Suprapubic skin (tissue), 4 donors: ENCODE measurements at regions not wholly inside any gene's neighbourhood (a gene's known extent, or its start where the extent isn't known, plus 50 kb on each side); places are given as distances from the start of the nearest gene placed in this dataset.

Source experiments
- DNase-seq, 2 donors: peaks; one replicate each; pipeline ENCODE4 v3.0.0-alpha.2; 2019; ENCODE audit warnings: low spot score in 2 of 2
- H3K27ac ChIP-seq: fragments of 200-600 bp; sonication (generic); one replicate; pipeline ENCODE4 v1.5.1; 2019
- H3K27me3 ChIP-seq: fragments of 200-600 bp; sonication (generic); one replicate; pipeline ENCODE4 v1.5.1; 2019
- H3K36me3 ChIP-seq: fragments of 200-600 bp; sonication (generic); one replicate; pipeline ENCODE4 v1.5.1; 2019
- H3K4me1 ChIP-seq: fragments of 200-600 bp; sonication (generic); one replicate; pipeline ENCODE4 v1.5.1; 2019
- H3K4me3 ChIP-seq: fragments of 200-600 bp; sonication (generic); one replicate; pipeline ENCODE4 v1.5.1; 2019; ENCODE audit warnings: mild to moderate bottlenecking
- H3K9me3 ChIP-seq: fragments of 200-600 bp; sonication (generic); one replicate; pipeline ENCODE4 v1.5.1; 2019
- EP300 ChIP-seq: sonication (generic); formaldehyde crosslinking; IDR thresholded peaks from one replicate; pipeline ENCODE4 v1.6.1; 2017; ENCODE audit warnings: antibody characterized with exemption
- POLR2A ChIP-seq, 2 donors: fragments of 450-650 bp; IDR thresholded peaks; one replicate each; pipeline ENCODE4 v1.6.1; 2017; ENCODE audit warnings: antibody characterized with exemption in 2 of 2, mild to moderate bottlenecking in 2 of 2, moderate library complexity in 2 of 2
- POLR2AphosphoS5 ChIP-seq, 3 donors: sonication (generic); formaldehyde crosslinking; IDR thresholded peaks; one replicate each; pipeline ENCODE4 v1.6.1; 2017; ENCODE audit warnings: antibody characterized with exemption in 3 of 3
- WGBS: methylation state at CpG from one replicate; pipeline ENCODE4 v1.1.5; 2018; 5-methylcytosine and 5-hydroxymethylcytosine counted together
- TF ChIP-seq, protein P1 (sequence below), 2 donors: fragments of 200-600 bp in 1 of 2; fragments of 450-650 bp in 1 of 2; sonication (generic) in 1 of 2; IDR thresholded peaks; one replicate each; pipeline ENCODE4 v1.5.1; 2016 to 2019; ENCODE audit warnings: antibody characterized with exemption in 2 of 2, mild to moderate bottlenecking in 1 of 2, moderate library complexity in 1 of 2

DNA sequence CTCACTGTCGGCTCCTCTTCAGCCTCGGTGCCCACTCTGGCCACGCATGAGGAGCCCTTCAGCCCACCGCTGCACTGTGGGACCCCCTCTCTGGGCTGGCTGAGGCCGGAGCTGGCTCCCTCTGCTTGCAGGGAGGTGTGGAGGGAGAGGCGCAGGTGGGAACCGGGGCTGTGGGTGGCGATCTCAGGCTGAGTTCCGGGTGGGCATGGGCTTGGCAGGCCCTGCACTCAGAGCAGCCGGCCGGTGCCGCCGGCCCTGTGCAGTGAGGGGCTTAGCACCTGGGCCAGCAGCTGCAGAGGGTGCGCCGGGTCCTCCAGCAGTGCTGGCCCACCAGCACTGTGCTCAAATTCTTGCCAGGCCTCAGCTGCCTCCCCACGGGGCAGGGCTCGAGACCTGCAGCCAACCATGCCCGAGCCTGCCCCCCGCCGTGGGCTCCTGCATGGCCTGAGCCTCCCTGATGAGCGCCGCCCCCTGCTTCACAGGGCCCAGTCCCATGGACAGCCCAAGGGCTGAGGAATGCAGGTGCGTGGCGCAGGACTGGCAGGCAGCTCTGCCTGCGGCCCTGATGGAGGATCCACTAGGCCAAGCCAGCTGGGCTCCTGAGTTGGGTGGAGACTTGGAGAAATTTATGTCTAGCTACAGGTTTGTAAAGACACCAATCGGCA, 899.1 kb downstream of the SI start:
- WGBS, result 89% methylated on average over 3 of the region's 26 CpGs
- no peaks in the 10 kb centered on the region for H3K27me3 ChIP-seq
- no peaks in the 10 kb centered on the region for H3K36me3 ChIP-seq
- H3K4me1 ChIP-seq, result no peaks in the 10 kb centered on the region
- H3K27ac ChIP-seq, result no peak overlapping the region
- peaks cover 3% of the 10 kb centered on the region for H3K9me3 ChIP-seq
- H3K4me3 ChIP-seq, result no peak overlapping the region
- no peak for TF ChIP-seq POLR2AphosphoS5 (IDR thresholded peaks at IDR 0.05)
- no peak for TF ChIP-seq POLR2A (IDR thresholded peaks at IDR 0.05)
- no peak for TF ChIP-seq EP300
- no peak for DNase-seq

- Histone ChIP-seq H3K36me3 (no peaks in the 10 kb centered on the region), H3K27me3 (no peaks in the 10 kb centered on the region), H3K27ac (no peak overlapping the region), H3K4me3 (no peak overlapping the region), H3K9me3 (no peaks in the 10 kb centered on the region), H3K4me1 (no peaks in the 10 kb centered on the region)
- TF ChIP-seq POLR2AphosphoS5 (IDR thresholded peaks at IDR 0.05) (no peak), EP300 (no peak), POLR2A (IDR thresholded peaks at IDR 0.05) (no peak)
- WGBS, result 66% methylated on average over 1 of the region's 1 CpG
- DNase-seq, result no peak
These were observed 904.2 kb downstream of the SI start for GRCh38 chr3:164174059-164174458.

GRCh38 chr3:164155400-164155799, 922.9 kb downstream of the SI start:
- H3K36me3 ChIP-seq, result no peaks in the 10 kb centered on the region
- no peaks in the 10 kb centered on the region for H3K9me3 ChIP-seq
- no peaks in the 10 kb centered on the region for H3K27me3 ChIP-seq
- H3K4me3 ChIP-seq, result no peak overlapping the region
- TF ChIP-seq, protein P1, sequence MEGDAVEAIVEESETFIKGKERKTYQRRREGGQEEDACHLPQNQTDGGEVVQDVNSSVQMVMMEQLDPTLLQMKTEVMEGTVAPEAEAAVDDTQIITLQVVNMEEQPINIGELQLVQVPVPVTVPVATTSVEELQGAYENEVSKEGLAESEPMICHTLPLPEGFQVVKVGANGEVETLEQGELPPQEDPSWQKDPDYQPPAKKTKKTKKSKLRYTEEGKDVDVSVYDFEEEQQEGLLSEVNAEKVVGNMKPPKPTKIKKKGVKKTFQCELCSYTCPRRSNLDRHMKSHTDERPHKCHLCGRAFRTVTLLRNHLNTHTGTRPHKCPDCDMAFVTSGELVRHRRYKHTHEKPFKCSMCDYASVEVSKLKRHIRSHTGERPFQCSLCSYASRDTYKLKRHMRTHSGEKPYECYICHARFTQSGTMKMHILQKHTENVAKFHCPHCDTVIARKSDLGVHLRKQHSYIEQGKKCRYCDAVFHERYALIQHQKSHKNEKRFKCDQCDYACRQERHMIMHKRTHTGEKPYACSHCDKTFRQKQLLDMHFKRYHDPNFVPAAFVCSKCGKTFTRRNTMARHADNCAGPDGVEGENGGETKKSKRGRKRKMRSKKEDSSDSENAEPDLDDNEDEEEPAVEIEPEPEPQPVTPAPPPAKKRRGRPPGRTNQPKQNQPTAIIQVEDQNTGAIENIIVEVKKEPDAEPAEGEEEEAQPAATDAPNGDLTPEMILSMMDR (IDR thresholded peaks at IDR 0.05), result no peak
- no peak for TF ChIP-seq POLR2AphosphoS5 (IDR thresholded peaks at IDR 0.05)
- WGBS, result 100% methylated on average over 1 of the region's 1 CpG
- no peaks in the 10 kb centered on the region for H3K4me1 ChIP-seq
- H3K27ac ChIP-seq, result no peak overlapping the region
- DNase-seq, result no peak

DNA sequence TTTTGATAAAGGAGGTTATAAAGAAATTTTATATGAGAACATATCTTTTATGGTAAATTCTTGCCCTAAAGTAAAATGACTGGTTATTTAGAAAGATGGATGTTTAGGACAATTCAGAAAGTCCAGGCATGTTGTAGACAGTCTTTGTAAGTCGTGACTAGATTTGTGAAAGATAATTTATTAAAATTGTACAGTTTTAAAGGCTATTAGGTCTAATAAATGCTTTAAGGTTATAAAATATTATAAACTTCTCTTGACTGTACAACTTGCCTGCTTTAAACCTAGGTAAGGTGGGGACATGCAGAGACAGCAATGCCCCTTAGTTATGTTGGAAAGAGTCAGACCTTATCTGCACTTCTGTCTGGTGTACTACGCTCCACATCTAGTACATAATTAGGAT, 933.5 kb downstream of the SI start:
- Histone ChIP-seq H3K27ac (no peak overlapping the region), H3K36me3 (no peaks in the 10 kb centered on the region), H3K27me3 (no peaks in the 10 kb centered on the region), H3K4me3 (no peak overlapping the region), H3K4me1 (no peaks in the 10 kb centered on the region), H3K9me3 (no peaks in the 10 kb centered on the region)
- WGBS, result 70% methylated on average over 2 of the region's 2 CpGs
- no peak for TF ChIP-seq EP300
- no peak for TF ChIP-seq POLR2A (IDR thresholded peaks at IDR 0.05)
- TF ChIP-seq, protein P1 (IDR thresholded peaks at IDR 0.05), result no peak
- no peak for TF ChIP-seq POLR2AphosphoS5 (IDR thresholded peaks at IDR 0.05)
- DNase-seq, result no peak

- no peaks in the 10 kb centered on the region for H3K9me3 ChIP-seq
- no peaks in the 10 kb centered on the region for H3K36me3 ChIP-seq
- no peaks in the 10 kb centered on the region for H3K4me1 ChIP-seq
- TF ChIP-seq EP300 (no peak), POLR2A (IDR thresholded peaks at IDR 0.05) (no peak), POLR2AphosphoS5 (IDR thresholded peaks at IDR 0.05) (no peak)
- TF ChIP-seq, protein P1 (IDR thresholded peaks at IDR 0.05), result no peak
- WGBS, result 86% methylated on average over 1 of the region's 1 CpG
- no peak for DNase-seq
- H3K27ac ChIP-seq, result no peak overlapping the region
- no peaks in the 10 kb centered on the region for H3K27me3 ChIP-seq
- H3K4me3 ChIP-seq, result no peak overlapping the region
These were observed 945.4 kb downstream of the SI start for GRCh38 chr3:164132878-164133277.

DNA sequence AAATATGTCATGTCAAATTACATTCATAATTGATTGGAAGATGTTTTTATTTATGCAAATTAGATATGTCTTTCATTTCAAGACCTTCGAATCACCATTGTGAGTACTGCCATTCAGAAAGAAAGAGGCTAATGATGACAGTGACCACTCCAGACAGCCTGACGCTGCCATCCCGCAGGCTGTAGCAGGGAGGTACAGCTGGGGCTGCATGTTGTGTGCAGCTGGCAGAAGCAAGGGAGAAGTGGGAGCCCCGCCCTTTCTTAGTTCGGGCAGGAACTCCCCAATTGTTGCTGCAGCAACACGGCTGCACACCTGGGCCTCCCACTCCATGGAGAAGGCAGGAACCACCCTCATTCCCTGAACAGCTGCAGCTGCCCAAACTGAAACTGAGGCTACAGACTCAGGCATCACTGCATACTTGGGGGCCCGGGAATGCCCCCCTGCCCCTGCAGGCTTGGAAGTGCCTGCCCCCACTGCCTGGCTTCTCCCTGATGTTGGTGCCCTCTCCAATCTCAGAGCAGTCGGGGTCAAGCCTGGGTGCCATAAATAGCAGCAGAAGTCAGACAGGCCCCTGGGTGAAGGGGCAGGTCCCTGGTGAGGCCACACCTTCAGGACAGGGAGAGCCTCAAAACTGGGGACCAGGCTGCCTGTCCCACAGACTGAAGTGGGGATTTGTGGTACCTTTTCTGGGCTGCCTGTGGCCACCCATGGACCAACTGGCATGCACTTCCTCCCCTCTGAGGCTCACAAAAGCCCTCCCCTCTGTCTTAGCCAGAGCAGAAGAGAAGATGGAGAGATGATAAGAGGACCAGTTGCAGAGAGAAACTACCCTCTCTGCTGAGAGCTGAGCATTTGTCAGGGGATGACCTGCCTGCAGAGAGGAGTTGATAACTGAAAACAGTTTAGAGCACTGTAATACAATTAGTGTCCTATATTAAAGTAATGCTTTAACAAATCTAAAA, 964.6 kb downstream of the SI start:
- Histone ChIP-seq H3K36me3 (no peaks in the 10 kb centered on the region), H3K4me1 (no peaks in the 10 kb centered on the region), H3K27me3 (no peaks in the 10 kb centered on the region), H3K27ac (no peak overlapping the region), H3K9me3 (no peaks in the 10 kb centered on the region), H3K4me3 (no peak overlapping the region)
- no peak for DNase-seq
- TF ChIP-seq, protein P1 (IDR thresholded peaks at IDR 0.05), result no peak
- no peak for TF ChIP-seq POLR2AphosphoS5 (IDR thresholded peaks at IDR 0.05)
- TF ChIP-seq EP300, result no peak
- no peak for TF ChIP-seq POLR2A (IDR thresholded peaks at IDR 0.05)
- WGBS, result 65% methylated on average over 5 of the region's 8 CpGs
